Activated T-helper 2 cell treated with anti-CD3 and anti-CD28 coated beads, Interferon-gamma antibody, Interleukin-2, Interleukin-4, amounts not matched to agents 10 μg/mL and 5 μg/mL and 100 μg/mL, durations not matched to agents 14 hours and 24 hours and 36 hours (primary cell): ENCODE measurements at regions not wholly inside any gene's neighbourhood (a gene's known extent, or its start where the extent isn't known, plus 50 kb on each side); places are given as distances from the start of the nearest gene placed in this dataset.

ENCODE experiments used
- DNase-seq: peaks from one replicate; pipeline ENCODE4 v3.0.0; 2021; ENCODE audit warnings: low spot score
- H3K27ac Mint-ChIP-seq: one replicate; pipeline ENCODE4 v1.8.0; 2021; ENCODE audit warnings: mixed read lengths
- H3K27me3 Mint-ChIP-seq: one replicate; pipeline ENCODE4 v1.8.0; 2021; ENCODE audit warnings: low read depth, mixed read lengths
- H3K36me3 Mint-ChIP-seq: one replicate; pipeline ENCODE4 v1.8.0; 2021; ENCODE audit warnings: low read depth, mixed read lengths
- H3K4me1 Mint-ChIP-seq: one replicate; pipeline ENCODE4 v1.8.0; 2021; ENCODE audit warnings: low read depth, mixed read lengths
- H3K4me3 Mint-ChIP-seq: one replicate; pipeline ENCODE4 v1.8.0; 2021; ENCODE audit warnings: low read depth, mild to moderate bottlenecking, moderate library complexity, mixed read lengths
- H3K9me3 Mint-ChIP-seq: one replicate; pipeline ENCODE4 v1.8.0; 2021; ENCODE audit warnings: mixed read lengths
- intact Hi-C: fragments of 100-400 bp; cut with micrococcal nuclease; formaldehyde crosslinking; loops from one replicate; pipeline ENCODE4 v1.15.1; 2023

- Mint-ChIP-seq H3K27ac (no peak overlapping the region), H3K4me1 (no peaks in the 10 kb centered on the region), H3K36me3 (no peaks in the 10 kb centered on the region), H3K27me3 (no peaks in the 10 kb centered on the region), H3K9me3 (peaks cover 12% of the 10 kb centered on the region), H3K4me3 (no peak overlapping the region)
- no peak for DNase-seq
- intact Hi-C loops, result no loop called here
These were observed 881.2 kb upstream of the PCDH20 start for GRCh38 chr13:62296812-62297211.

- no peaks in the 10 kb centered on the region for H3K4me1 Mint-ChIP-seq
- no peaks in the 10 kb centered on the region for H3K36me3 Mint-ChIP-seq
- DNase-seq, result no peak
- H3K27me3 Mint-ChIP-seq, result no peaks in the 10 kb centered on the region
- no peak overlapping the region for H3K4me3 Mint-ChIP-seq
- H3K9me3 Mint-ChIP-seq, result peaks cover 16% of the 10 kb centered on the region
- intact Hi-C loops, result no loop called here
- H3K27ac Mint-ChIP-seq, result no peak overlapping the region
These were observed 878.6 kb upstream of the PCDH20 start for GRCh38 chr13:62294244-62294643.

GRCh38 chr13:62292714-62293480 lies 877.2 kb upstream of the PCDH20 start:
- DNase-seq, result no peak
- H3K27ac Mint-ChIP-seq, result no peak overlapping the region
- no peaks in the 10 kb centered on the region for H3K36me3 Mint-ChIP-seq
- H3K27me3 Mint-ChIP-seq, result no peaks in the 10 kb centered on the region
- H3K9me3 Mint-ChIP-seq, result peaks cover 15% of the 10 kb centered on the region
- no peaks in the 10 kb centered on the region for H3K4me1 Mint-ChIP-seq
- intact Hi-C loops, result no loop called here
- no peak overlapping the region for H3K4me3 Mint-ChIP-seq

GRCh38 chr13:62290542-62290941 lies 874.9 kb upstream of the PCDH20 start:
- intact Hi-C loops, result no loop called here
- DNase-seq, result no peak
- H3K27ac Mint-ChIP-seq, result no peak overlapping the region

GRCh38 chr13:62287764-62288163 lies 872.1 kb upstream of the PCDH20 start:
- H3K27ac Mint-ChIP-seq, result no peak overlapping the region
- no peak for DNase-seq
- no peaks in the 10 kb centered on the region for H3K36me3 Mint-ChIP-seq
- H3K4me3 Mint-ChIP-seq, result no peak overlapping the region
- peaks cover 22% of the 10 kb centered on the region for H3K9me3 Mint-ChIP-seq
- intact Hi-C loops, result no loop called here
- no peaks in the 10 kb centered on the region for H3K4me1 Mint-ChIP-seq
- H3K27me3 Mint-ChIP-seq, result no peaks in the 10 kb centered on the region

More at GRCh38 chr13:62290542-62290941, 874.9 kb upstream of the PCDH20 start:
- Mint-ChIP-seq H3K9me3 (peaks cover 19% of the 10 kb centered on the region), H3K4me3 (no peak overlapping the region), H3K27me3 (no peaks in the 10 kb centered on the region), H3K36me3 (no peaks in the 10 kb centered on the region), H3K4me1 (no peaks in the 10 kb centered on the region)

- no peaks in the 10 kb centered on the region for H3K4me1 Mint-ChIP-seq
- DNase-seq, result no peak
- H3K27ac Mint-ChIP-seq, result no peak overlapping the region
- H3K36me3 Mint-ChIP-seq, result no peaks in the 10 kb centered on the region
- peaks cover 35% of the 10 kb centered on the region for H3K9me3 Mint-ChIP-seq
- intact Hi-C loops, result no loop called here
- H3K27me3 Mint-ChIP-seq, result no peaks in the 10 kb centered on the region
- H3K4me3 Mint-ChIP-seq, result no peak overlapping the region
These were observed 864.9 kb upstream of the PCDH20 start for GRCh38 chr13:62280590-62280989.

GRCh38 chr13:62278271-62278670 lies 862.6 kb upstream of the PCDH20 start:
- Mint-ChIP-seq H3K4me3 (no peak overlapping the region), H3K27me3 (no peaks in the 10 kb centered on the region), H3K9me3 (peaks cover 36% of the 10 kb centered on the region), H3K27ac (no peak overlapping the region), H3K36me3 (no peaks in the 10 kb centered on the region), H3K4me1 (no peaks in the 10 kb centered on the region)
- intact Hi-C loops, result no loop called here
- no peak for DNase-seq

- no peak for DNase-seq
- peaks cover 33% of the 10 kb centered on the region for H3K9me3 Mint-ChIP-seq
- H3K36me3 Mint-ChIP-seq, result no peaks in the 10 kb centered on the region
- H3K27ac Mint-ChIP-seq, result no peak overlapping the region
- no peak overlapping the region for H3K4me3 Mint-ChIP-seq
- H3K27me3 Mint-ChIP-seq, result no peaks in the 10 kb centered on the region
- intact Hi-C loops, result no loop called here
- H3K4me1 Mint-ChIP-seq, result no peaks in the 10 kb centered on the region
These were observed 836.1 kb upstream of the PCDH20 start for GRCh38 chr13:62251734-62252133.

GRCh38 chr13:62250501-62251201 lies 835.0 kb upstream of the PCDH20 start:
- Mint-ChIP-seq H3K4me3 (no peak overlapping the region), H3K36me3 (no peaks in the 10 kb centered on the region), H3K4me1 (no peaks in the 10 kb centered on the region), H3K9me3 (peaks cover 31% of the 10 kb centered on the region), H3K27me3 (no peaks in the 10 kb centered on the region), H3K27ac (no peak overlapping the region)
- intact Hi-C loops, result no loop called here
- DNase-seq, result no peak

- Mint-ChIP-seq H3K36me3 (no peaks in the 10 kb centered on the region), H3K27ac (no peak overlapping the region), H3K9me3 (peaks cover 28% of the 10 kb centered on the region), H3K4me1 (no peaks in the 10 kb centered on the region), H3K4me3 (no peak overlapping the region), H3K27me3 (no peaks in the 10 kb centered on the region)
- no peak for DNase-seq
- intact Hi-C loops, result no loop called here
These were observed 830.9 kb upstream of the PCDH20 start for GRCh38 chr13:62246581-62246980.

- DNase-seq, result no peak
- intact Hi-C loops, result no loop called here
- H3K4me1 Mint-ChIP-seq, result no peaks in the 10 kb centered on the region
- H3K9me3 Mint-ChIP-seq, result peaks cover 28% of the 10 kb centered on the region
- H3K27me3 Mint-ChIP-seq, result no peaks in the 10 kb centered on the region
- H3K27ac Mint-ChIP-seq, result no peak overlapping the region
- H3K4me3 Mint-ChIP-seq, result no peak overlapping the region
- no peaks in the 10 kb centered on the region for H3K36me3 Mint-ChIP-seq
These were observed 827.5 kb upstream of the PCDH20 start for GRCh38 chr13:62243106-62243505.

- Mint-ChIP-seq H3K27me3 (no peaks in the 10 kb centered on the region), H3K27ac (no peak overlapping the region), H3K36me3 (no peaks in the 10 kb centered on the region), H3K9me3 (peaks cover 21% of the 10 kb centered on the region), H3K4me1 (no peaks in the 10 kb centered on the region), H3K4me3 (no peak overlapping the region)
- DNase-seq, result no peak
- intact Hi-C loops, result no loop called here
These were observed 819.3 kb upstream of the PCDH20 start for GRCh38 chr13:62234780-62235440.

- H3K4me1 Mint-ChIP-seq, result no peaks in the 10 kb centered on the region
- H3K9me3 Mint-ChIP-seq, result peaks cover 45% of the 10 kb centered on the region
- no peaks in the 10 kb centered on the region for H3K27me3 Mint-ChIP-seq
- no peak overlapping the region for H3K27ac Mint-ChIP-seq
- intact Hi-C loops, result no loop called here
- DNase-seq, result no peak
- H3K4me3 Mint-ChIP-seq, result no peak overlapping the region
- H3K36me3 Mint-ChIP-seq, result no peaks in the 10 kb centered on the region
These were observed 795.3 kb upstream of the PCDH20 start for GRCh38 chr13:62210951-62211350.
